ENCODE measurements at regions not wholly inside any gene's neighbourhood (a gene's known extent, or its start where the extent isn't known, plus 50 kb on each side); places are given as distances from the start of the nearest gene placed in this dataset.

DNA sequence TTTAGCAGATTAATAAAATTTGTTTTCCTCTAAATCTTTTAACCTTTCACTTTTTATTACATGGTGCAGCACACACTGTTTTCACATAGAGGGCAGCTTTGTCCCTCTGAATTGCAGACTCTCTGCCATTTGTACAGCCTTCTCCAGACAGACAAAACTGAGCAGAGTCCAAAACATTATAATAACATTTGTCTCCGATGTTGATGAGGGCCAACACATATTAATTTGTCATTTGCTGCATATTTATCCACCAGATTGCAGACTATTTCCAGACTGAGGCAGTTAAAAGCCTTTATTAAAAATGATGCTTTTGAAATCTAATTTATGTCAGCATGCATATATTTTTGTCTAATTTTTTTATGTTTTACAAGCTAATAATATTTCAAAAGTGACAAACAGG lies 1251.9 kb upstream of the SLC10A2 start:
- Histone ChIP-seq H3K36me3 (ENCODE audit: low read depth, low read length) (no peaks in the 10 kb centered on the region), H3K9me3 (ENCODE audit: low read length) (no peaks in the 10 kb centered on the region), H3K27ac (ENCODE audit: low read length) (no peak overlapping the region), H3K4me3 (ENCODE audit: low read length) (no peak overlapping the region), H3K9ac (ENCODE audit: low read length) (no peak overlapping the region), H3K9me2 (replicated peaks; ENCODE audit: low read length) (no peaks in the 10 kb centered on the region), H3K79me2 (ENCODE audit: low read length) (no peaks in the 10 kb centered on the region), H2AFZ (ENCODE audit: low read length) (0 out of 2 replicates have a peak overlapping the region, but pooled peaks have one; percentile 45), H4K20me1 (ENCODE audit: low read length) (no peaks in the 10 kb centered on the region), H3K4me1 (ENCODE audit: insufficient read depth, low read length) (peaks cover 25% of the 10 kb centered on the region), H3K27me3 (ENCODE audit: low read length) (no peaks in the 10 kb centered on the region), H3K4me2 (ENCODE audit: low read length) (no peak overlapping the region), H3F3A (ENCODE audit: low read length, unreplicated experiment) (no peaks in the 10 kb centered on the region)
- no TSS peak for BruUV-seq (replicated peaks)
- TF ChIP-seq, protein P1, sequence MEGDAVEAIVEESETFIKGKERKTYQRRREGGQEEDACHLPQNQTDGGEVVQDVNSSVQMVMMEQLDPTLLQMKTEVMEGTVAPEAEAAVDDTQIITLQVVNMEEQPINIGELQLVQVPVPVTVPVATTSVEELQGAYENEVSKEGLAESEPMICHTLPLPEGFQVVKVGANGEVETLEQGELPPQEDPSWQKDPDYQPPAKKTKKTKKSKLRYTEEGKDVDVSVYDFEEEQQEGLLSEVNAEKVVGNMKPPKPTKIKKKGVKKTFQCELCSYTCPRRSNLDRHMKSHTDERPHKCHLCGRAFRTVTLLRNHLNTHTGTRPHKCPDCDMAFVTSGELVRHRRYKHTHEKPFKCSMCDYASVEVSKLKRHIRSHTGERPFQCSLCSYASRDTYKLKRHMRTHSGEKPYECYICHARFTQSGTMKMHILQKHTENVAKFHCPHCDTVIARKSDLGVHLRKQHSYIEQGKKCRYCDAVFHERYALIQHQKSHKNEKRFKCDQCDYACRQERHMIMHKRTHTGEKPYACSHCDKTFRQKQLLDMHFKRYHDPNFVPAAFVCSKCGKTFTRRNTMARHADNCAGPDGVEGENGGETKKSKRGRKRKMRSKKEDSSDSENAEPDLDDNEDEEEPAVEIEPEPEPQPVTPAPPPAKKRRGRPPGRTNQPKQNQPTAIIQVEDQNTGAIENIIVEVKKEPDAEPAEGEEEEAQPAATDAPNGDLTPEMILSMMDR (conservative IDR thresholded peaks at IDR 0.05; ENCODE audit: low read depth, low read length) = peak; percentile 69
- TF ChIP-seq EZH2 (IDR thresholded peaks at IDR 0.05; ENCODE audit: low read length, unreplicated experiment) = no peak
- CTCF ChIA-PET = interaction anchor here (0.6 kb wide), 1 partner anchor 383 kb away, joined by 3 read pairs; no protein-coding TSS in a partner anchor
- intact Hi-C loops (cut with micrococcal nuclease) = loop anchor here (1.0 to 10.0 kb wide), 5 partner anchors 234 to 1133 kb away; no protein-coding TSS in a partner anchor
- ATAC-seq = peak; percentile 55
- peak; percentile 38 for DNase-seq
- POLR2A ChIA-PET (ENCODE audit: unreplicated experiment) = no interaction called here

DNA sequence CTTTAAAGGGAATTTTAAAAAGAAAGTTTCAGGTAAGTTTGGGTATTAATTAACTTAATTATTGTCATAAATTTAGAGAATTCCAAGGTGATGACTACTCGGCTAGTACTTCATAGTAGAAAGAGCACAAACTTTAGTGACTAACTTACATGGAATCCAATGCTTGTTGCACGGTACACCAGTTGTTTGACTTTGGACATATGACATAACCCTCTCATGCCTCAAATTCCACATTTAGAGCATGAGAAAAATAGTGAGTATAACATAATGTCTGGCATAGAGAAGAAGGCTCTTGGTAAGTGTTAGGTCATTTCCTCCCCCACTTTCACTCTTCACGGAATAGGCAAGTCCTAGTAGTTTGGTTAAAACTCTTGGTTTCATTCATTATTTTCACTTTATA lies 1249.4 kb upstream of the SLC10A2 start:
- DNase-seq (peak; percentile 88), ATAC-seq (peak; percentile 86)
- POLR2A ChIA-PET (ENCODE audit: unreplicated experiment) = no interaction called here
- Histone ChIP-seq H4K20me1 (ENCODE audit: low read length) (no peaks in the 10 kb centered on the region), H3K4me3 (ENCODE audit: low read length) (no peak overlapping the region), H3K36me3 (ENCODE audit: low read depth, low read length) (no peaks in the 10 kb centered on the region), H3K27ac (ENCODE audit: low read length) (peak overlapping the region; percentile 78), H3K4me1 (ENCODE audit: insufficient read depth, low read length) (peaks cover 25% of the 10 kb centered on the region), H3K9ac (ENCODE audit: low read length) (0 out of 2 replicates have a peak overlapping the region, but pooled peaks have one; percentile 9), H3K4me2 (ENCODE audit: low read length) (peak overlapping the region; percentile 64), H3K27me3 (ENCODE audit: low read length) (no peaks in the 10 kb centered on the region), H3K9me2 (replicated peaks; ENCODE audit: low read length) (no peaks in the 10 kb centered on the region), H3K9me3 (ENCODE audit: low read length) (no peaks in the 10 kb centered on the region), H3F3A (ENCODE audit: low read length, unreplicated experiment) (no peaks in the 10 kb centered on the region), H3K79me2 (ENCODE audit: low read length) (no peaks in the 10 kb centered on the region), H2AFZ (ENCODE audit: low read length) (no peak overlapping the region)
- no TSS peak for BruUV-seq (replicated peaks)
- TF ChIP-seq EZH2 (IDR thresholded peaks at IDR 0.05; ENCODE audit: low read length, unreplicated experiment) = no peak
- TF ChIP-seq, protein P1 (conservative IDR thresholded peaks at IDR 0.05; ENCODE audit: low read depth, low read length) = no peak
- TF ChIP-seq EZH2phosphoT487 (IDR thresholded peaks at IDR 0.05; ENCODE audit: borderline replicate concordance, low read length) = no peak
- CTCF ChIA-PET = no interaction called here
- intact Hi-C loops (cut with micrococcal nuclease) = loop anchor here (1.0 to 10.0 kb wide), 5 partner anchors 237 to 1131 kb away; no protein-coding TSS in a partner anchor

DNA sequence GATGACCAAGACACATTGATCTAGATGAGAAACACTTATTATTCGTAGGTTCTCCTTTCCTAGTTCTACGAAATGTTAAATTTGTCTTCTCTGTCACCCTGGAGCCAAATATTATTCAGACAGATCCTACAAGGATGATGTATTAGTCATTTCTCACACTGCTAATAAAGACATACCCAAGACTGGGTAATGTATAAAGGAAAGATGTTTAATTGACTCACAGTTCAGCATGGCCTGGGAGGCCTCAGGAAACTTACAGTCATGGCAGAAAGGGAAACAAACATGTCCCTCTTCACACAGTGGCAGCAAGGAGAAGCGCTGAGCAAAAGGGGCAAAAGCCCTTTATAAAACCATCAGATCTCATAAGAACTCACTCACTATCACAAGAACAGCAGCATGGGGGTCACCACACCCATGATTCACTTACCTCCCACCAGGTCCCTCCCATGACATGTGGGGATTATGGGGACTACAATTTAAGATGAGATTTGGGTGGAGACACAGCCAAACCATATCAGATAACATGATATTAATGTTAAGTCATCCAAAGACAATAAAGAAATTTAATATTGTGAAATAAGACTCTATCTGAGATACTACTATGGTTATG lies 1248.8 kb upstream of the SLC10A2 start:
- Histone ChIP-seq H3F3A (ENCODE audit: low read length, unreplicated experiment) (no peaks in the 10 kb centered on the region), H3K79me2 (ENCODE audit: low read length) (no peaks in the 10 kb centered on the region), H3K4me1 (ENCODE audit: insufficient read depth, low read length) (peaks cover 25% of the 10 kb centered on the region), H4K20me1 (ENCODE audit: low read length) (no peaks in the 10 kb centered on the region), H2AFZ (ENCODE audit: low read length) (0 out of 2 replicates have a peak overlapping the region, but pooled peaks have one; percentile 34), H3K9me3 (ENCODE audit: low read length) (no peaks in the 10 kb centered on the region), H3K27ac (ENCODE audit: low read length) (peak overlapping the region; percentile 78), H3K9ac (ENCODE audit: low read length) (0 out of 2 replicates have a peak overlapping the region, but pooled peaks have one; percentile 9), H3K36me3 (ENCODE audit: low read depth, low read length) (no peaks in the 10 kb centered on the region), H3K4me2 (ENCODE audit: low read length) (peak overlapping the region; percentile 64), H3K27me3 (ENCODE audit: low read length) (no peaks in the 10 kb centered on the region), H3K9me2 (replicated peaks; ENCODE audit: low read length) (no peaks in the 10 kb centered on the region), H3K4me3 (ENCODE audit: low read length) (no peak overlapping the region)
- TF ChIP-seq EZH2phosphoT487 (IDR thresholded peaks at IDR 0.05; ENCODE audit: borderline replicate concordance, low read length) (no peak), EZH2 (IDR thresholded peaks at IDR 0.05; ENCODE audit: low read length, unreplicated experiment) (no peak)
- TF ChIP-seq, protein P1 (conservative IDR thresholded peaks at IDR 0.05; ENCODE audit: low read depth, low read length) = no peak
- ATAC-seq (peak; percentile 37), DNase-seq (peak; percentile 45)
- intact Hi-C loops (cut with micrococcal nuclease) = loop anchor here (1.0 to 10.0 kb wide), 5 partner anchors 237 to 1130 kb away; no protein-coding TSS in a partner anchor
- BruUV-seq (replicated peaks) = no TSS peak
- ChIA-PET CTCF (no interaction called here), POLR2A (ENCODE audit: unreplicated experiment) (no interaction called here)
